Keratinocyte (primary cell): ENCODE measurements at regions not wholly inside any gene's neighbourhood (a gene's known extent, or its start where the extent isn't known, plus 50 kb on each side); places are given as distances from the start of the nearest gene placed in this dataset.

ENCODE experiments used
- DNase-seq: peaks from one replicate; pipeline ENCODE4 v3.0.0-alpha.2; 2011; ENCODE audit warnings: low read depth, missing footprints, low spot score
- FAIRE-seq: peaks from 2 replicates; lab custom pipeline; 2011; peaks lifted over from hg19 to GRCh38; lab: Jason Lieb, UNC
- H2AFZ ChIP-seq: 2 replicates; pipeline ENCODE4 v1.6.0; 2012; ENCODE audit warnings: low read length, control low read depth, inconsistent platforms; ENCODE audit not compliant: control insufficient read depth
- H3K27ac ChIP-seq: 2 replicates; pipeline ENCODE4 v1.5.1; 2011; ENCODE audit warnings: low read length; ENCODE audit not compliant: control insufficient read depth, insufficient read depth
- H3K27me3 ChIP-seq: 3 replicates; pipeline ENCODE4 v1.6.0; 2011; ENCODE audit warnings: low read length; ENCODE audit not compliant: control insufficient read depth, insufficient read depth; ENCODE audit errors: extremely low read depth
- H3K36me3 ChIP-seq, 2 experiments: 2 replicates in 1 of 2; 3 replicates in 1 of 2; pipeline ENCODE4 v1.5.1; 2011; ENCODE audit warnings: low read length in 2 of 2, mild to moderate bottlenecking in 1 of 2; ENCODE audit not compliant: control insufficient read depth in 2 of 2, insufficient read depth in 2 of 2; ENCODE audit errors: extremely low read depth in 1 of 2
- H3K4me1 ChIP-seq: 3 replicates; pipeline ENCODE4 v1.5.1; 2011; ENCODE audit warnings: low read length; ENCODE audit not compliant: control insufficient read depth, insufficient read depth; ENCODE audit errors: extremely low read depth
- H3K4me2 ChIP-seq: 3 replicates; pipeline ENCODE4 v1.6.0; 2011; ENCODE audit warnings: low read depth, low read length; ENCODE audit not compliant: control insufficient read depth, insufficient read depth; ENCODE audit errors: extremely low read depth
- H3K4me3 ChIP-seq, 3 experiments: fragments of 200-600 bp in 1 of 3; sonication (generic) in 1 of 3; 2 replicates in 2 of 3; 3 replicates in 1 of 3; pipeline ENCODE4 v1.5.1; 2011 to 2016; ENCODE audit warnings: low read length in 3 of 3, mild to moderate bottlenecking in 3 of 3, control low read depth in 2 of 3, inconsistent platforms in 1 of 3, low read depth in 1 of 3, mixed read lengths in 1 of 3, mixed run types in 1 of 3, moderate library complexity in 1 of 3; ENCODE audit not compliant: control insufficient read depth in 2 of 3, insufficient read depth in 2 of 3; ENCODE audit errors: extremely low read depth in 1 of 3
- H3K79me2 ChIP-seq: 2 replicates; pipeline ENCODE4 v1.6.0; 2012; ENCODE audit warnings: low read length; ENCODE audit not compliant: control insufficient read depth, insufficient read depth
- H3K9ac ChIP-seq: 3 replicates; pipeline ENCODE4 v1.6.0; 2011; ENCODE audit warnings: low read length; ENCODE audit not compliant: control insufficient read depth, insufficient read depth; ENCODE audit errors: extremely low read depth
- H3K9me1 ChIP-seq: 3 replicates; pipeline ENCODE4 v1.6.0; 2011; ENCODE audit warnings: low read length; ENCODE audit not compliant: control insufficient read depth, insufficient read depth; ENCODE audit errors: extremely low read depth
- H3K9me3 ChIP-seq: 2 replicates; pipeline ENCODE4 v1.5.1; 2012; ENCODE audit warnings: low read depth, low read length; ENCODE audit not compliant: control insufficient read depth
- H4K20me1 ChIP-seq: 3 replicates; pipeline ENCODE4 v1.6.0; 2011; ENCODE audit warnings: low read length; ENCODE audit not compliant: control insufficient read depth, insufficient read depth; ENCODE audit errors: extremely low read depth
- EZH2 ChIP-seq: IDR thresholded peaks from one replicate; pipeline ENCODE4 v1.6.1; 2012; ENCODE audit warnings: inconsistent platforms, mild to moderate bottlenecking, low read length, moderate library complexity
- dilution Hi-C: fragments of 300-500 bp; cut with MboI; formaldehyde crosslinking; loops from one replicate; pipeline ENCODE4 v1.7.0; 2020; ENCODE audit warnings: low sequenced_read_pairs; ENCODE audit not compliant: extremely low pct_ligation_motif_present
- TF ChIP-seq, protein P1 (sequence below), 3 experiments: IDR thresholded peaks in 1 of 3; conservative IDR thresholded peaks in 1 of 3; optimal IDR thresholded peaks in 1 of 3; 2 replicates in 2 of 3; 3 replicates in 1 of 3; pipeline versions ENCODE3 to v1.5.1; 2011; ENCODE audit warnings: low read length in 3 of 3, mild to moderate bottlenecking in 3 of 3, moderate library complexity in 2 of 3, control low read depth in 1 of 3, inconsistent platforms in 1 of 3; ENCODE audit not compliant: insufficient read depth in 2 of 3; ENCODE audit errors: extremely low read depth in 1 of 3

DNA sequence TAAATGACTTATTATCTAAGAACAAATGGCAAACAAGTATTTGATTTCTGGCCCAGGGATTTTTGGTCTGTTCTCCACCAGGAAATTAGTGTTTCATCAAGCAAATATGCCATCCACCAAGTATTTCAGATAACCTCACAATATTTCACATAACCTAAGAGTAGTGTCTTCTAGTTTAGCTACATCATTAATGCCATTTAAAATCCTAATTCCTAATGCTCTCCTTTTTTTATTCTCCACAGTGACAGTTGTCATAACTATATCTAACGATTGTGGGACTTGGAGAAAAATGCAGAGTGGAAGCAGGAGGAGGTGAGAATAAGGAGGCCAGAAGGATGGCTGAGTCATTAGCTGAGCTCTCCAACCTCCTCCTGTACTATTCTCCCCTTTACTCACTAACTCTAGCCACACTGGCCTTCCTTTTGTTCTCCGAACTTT is 58.5 kb upstream of the CTLA4 start:
- Histone ChIP-seq H3K9ac (no peak overlapping the region), H2AFZ (no peak overlapping the region), H3K79me2 (no peaks in the 10 kb centered on the region), H3K27me3 (no peaks in the 10 kb centered on the region), H3K9me3 (peaks cover 2% of the 10 kb centered on the region), H3K36me3 (no peaks in the 10 kb centered on the region), H4K20me1 (no peaks in the 10 kb centered on the region), H3K9me1 (no peaks in the 10 kb centered on the region), H3K27ac (no peak overlapping the region), H3K4me3 (no peak overlapping the region), H3K4me1 (peaks cover 10% of the 10 kb centered on the region), H3K4me2 (no peak overlapping the region)
- dilution Hi-C loops = no loop called here
- TF ChIP-seq, protein P1, sequence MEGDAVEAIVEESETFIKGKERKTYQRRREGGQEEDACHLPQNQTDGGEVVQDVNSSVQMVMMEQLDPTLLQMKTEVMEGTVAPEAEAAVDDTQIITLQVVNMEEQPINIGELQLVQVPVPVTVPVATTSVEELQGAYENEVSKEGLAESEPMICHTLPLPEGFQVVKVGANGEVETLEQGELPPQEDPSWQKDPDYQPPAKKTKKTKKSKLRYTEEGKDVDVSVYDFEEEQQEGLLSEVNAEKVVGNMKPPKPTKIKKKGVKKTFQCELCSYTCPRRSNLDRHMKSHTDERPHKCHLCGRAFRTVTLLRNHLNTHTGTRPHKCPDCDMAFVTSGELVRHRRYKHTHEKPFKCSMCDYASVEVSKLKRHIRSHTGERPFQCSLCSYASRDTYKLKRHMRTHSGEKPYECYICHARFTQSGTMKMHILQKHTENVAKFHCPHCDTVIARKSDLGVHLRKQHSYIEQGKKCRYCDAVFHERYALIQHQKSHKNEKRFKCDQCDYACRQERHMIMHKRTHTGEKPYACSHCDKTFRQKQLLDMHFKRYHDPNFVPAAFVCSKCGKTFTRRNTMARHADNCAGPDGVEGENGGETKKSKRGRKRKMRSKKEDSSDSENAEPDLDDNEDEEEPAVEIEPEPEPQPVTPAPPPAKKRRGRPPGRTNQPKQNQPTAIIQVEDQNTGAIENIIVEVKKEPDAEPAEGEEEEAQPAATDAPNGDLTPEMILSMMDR (optimal IDR thresholded peaks at IDR 0.05 in 1 of 3, IDR thresholded peaks at IDR 0.05 in 1 of 3, conservative IDR thresholded peaks at IDR 0.05 in 1 of 3; ENCODE audit: extremely low read depth in 1 of 3, insufficient read depth in 2 of 3, low read length in 3 of 3) = no peak
- TF ChIP-seq EZH2 = no peak
- FAIRE-seq (no peak), DNase-seq (no peak)

DNA sequence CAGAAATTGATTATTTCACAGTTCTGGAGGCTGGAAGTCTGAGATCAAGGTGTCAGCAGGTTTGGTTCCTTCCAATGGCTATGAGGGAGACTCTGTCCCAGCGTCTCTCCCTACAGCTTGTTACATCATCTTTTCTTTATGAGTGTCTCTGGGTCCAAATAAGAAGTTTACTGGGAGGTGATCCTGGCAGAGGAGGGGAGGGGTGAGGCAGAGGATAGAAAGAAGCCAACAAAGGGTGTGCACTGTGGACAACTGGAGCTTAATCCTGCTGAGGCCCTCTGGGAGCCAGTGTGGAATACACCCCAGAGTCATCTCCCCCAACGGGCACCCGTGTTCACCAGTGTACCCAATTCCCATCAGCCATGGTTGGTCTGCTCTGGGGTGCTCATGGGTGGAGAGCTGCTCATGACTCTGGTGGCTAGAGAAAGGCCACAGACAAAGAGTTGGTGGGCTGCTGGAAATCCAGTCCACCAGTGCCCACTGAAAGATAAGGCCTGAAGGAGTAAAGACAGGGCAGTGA is 57.5 kb upstream of the CTLA4 start:
- no peak overlapping the region for H2AFZ ChIP-seq
- no peak overlapping the region for H3K4me3 ChIP-seq
- no peaks in the 10 kb centered on the region for H3K9me1 ChIP-seq
- H3K27me3 ChIP-seq = no peaks in the 10 kb centered on the region
- H3K36me3 ChIP-seq = no peaks in the 10 kb centered on the region
- dilution Hi-C loops = no loop called here
- DNase-seq (no peak), FAIRE-seq (no peak)
- peaks cover 2% of the 10 kb centered on the region for H3K9me3 ChIP-seq
- H4K20me1 ChIP-seq = no peaks in the 10 kb centered on the region
- TF ChIP-seq, protein P1 (optimal IDR thresholded peaks at IDR 0.05 in 1 of 3, IDR thresholded peaks at IDR 0.05 in 1 of 3, conservative IDR thresholded peaks at IDR 0.05 in 1 of 3; ENCODE audit: extremely low read depth in 1 of 3, insufficient read depth in 2 of 3, low read length in 3 of 3) = no peak
- TF ChIP-seq EZH2 = no peak
- no peaks in the 10 kb centered on the region for H3K79me2 ChIP-seq
- H3K9ac ChIP-seq = no peak overlapping the region
- H3K4me1 ChIP-seq = peaks cover 10% of the 10 kb centered on the region
- no peak overlapping the region for H3K27ac ChIP-seq
- H3K4me2 ChIP-seq = no peak overlapping the region
